NCI-H2196 treated with DMSO at 0.1 percent for 48 hours (cell line): ENCODE measurements at regions not wholly inside any gene's neighbourhood (a gene's known extent, or its start where the extent isn't known, plus 50 kb on each side); places are given as distances from the start of the nearest gene placed in this dataset.
"Not testable (repeated sequence)": the region's sequence is repeated elsewhere in the genome, so short reads cannot be mapped to it uniquely, and the experiment has no call there.

ENCODE experiments used
- DNase-seq: peaks from one replicate; lab custom pipeline; 2025; ENCODE audit not compliant: unreplicated experiment; lab: John Stamatoyannopoulos, UW

DNA sequence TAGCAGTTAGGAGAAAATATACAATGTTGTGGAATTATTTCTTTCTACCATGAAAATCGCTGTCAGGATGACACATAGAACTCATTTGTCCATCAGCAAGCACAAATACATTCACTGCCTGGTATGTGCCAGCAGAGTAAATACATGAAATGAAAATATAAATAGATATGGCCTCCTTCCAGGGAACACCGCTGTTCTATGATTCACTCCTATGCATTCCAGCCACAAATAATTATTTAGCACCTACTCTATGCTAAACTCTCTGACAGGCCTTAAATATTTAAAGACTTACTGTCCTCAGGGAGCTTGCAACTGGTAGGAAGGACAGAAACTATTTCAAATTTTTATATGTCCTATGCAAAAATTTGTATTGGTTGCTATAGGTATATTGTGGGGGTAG, 975.0 kb upstream of the NCAM2 start:
- no peak for DNase-seq

GRCh38 chr21:20024741-20025140, 973.5 kb upstream of the NCAM2 start:
- no peak for DNase-seq

GRCh38 chr21:20026543-20026942, 971.7 kb upstream of the NCAM2 start:
- no peak for DNase-seq

- DNase-seq = no peak
These were observed 967.8 kb upstream of the NCAM2 start for GRCh38 chr21:20030390-20030789.

GRCh38 chr21:20031807-20032206, 966.4 kb upstream of the NCAM2 start:
- no peak for DNase-seq

DNA sequence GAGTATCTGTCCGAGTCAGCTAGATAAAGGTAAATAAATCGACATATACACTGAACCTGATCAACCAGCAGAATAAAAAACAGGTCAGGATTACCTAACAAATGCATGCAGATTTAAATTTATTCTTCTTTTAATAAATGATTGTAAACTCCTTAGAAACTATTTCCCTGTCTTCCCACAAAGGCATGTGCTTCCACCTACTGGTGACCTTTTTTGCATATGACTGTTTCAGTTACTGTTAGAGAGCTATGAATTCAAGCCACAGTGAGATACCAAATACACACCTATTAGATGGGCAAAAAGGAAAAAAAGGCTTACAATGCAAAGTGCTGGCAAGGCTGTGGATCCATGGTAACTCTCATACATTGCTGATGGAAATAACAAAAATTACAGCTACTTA, 957.4 kb upstream of the NCAM2 start:
- DNase-seq = no peak

- no peak for DNase-seq
These were observed 953.0 kb upstream of the NCAM2 start for GRCh38 chr21:20045197-20045596.

DNA sequence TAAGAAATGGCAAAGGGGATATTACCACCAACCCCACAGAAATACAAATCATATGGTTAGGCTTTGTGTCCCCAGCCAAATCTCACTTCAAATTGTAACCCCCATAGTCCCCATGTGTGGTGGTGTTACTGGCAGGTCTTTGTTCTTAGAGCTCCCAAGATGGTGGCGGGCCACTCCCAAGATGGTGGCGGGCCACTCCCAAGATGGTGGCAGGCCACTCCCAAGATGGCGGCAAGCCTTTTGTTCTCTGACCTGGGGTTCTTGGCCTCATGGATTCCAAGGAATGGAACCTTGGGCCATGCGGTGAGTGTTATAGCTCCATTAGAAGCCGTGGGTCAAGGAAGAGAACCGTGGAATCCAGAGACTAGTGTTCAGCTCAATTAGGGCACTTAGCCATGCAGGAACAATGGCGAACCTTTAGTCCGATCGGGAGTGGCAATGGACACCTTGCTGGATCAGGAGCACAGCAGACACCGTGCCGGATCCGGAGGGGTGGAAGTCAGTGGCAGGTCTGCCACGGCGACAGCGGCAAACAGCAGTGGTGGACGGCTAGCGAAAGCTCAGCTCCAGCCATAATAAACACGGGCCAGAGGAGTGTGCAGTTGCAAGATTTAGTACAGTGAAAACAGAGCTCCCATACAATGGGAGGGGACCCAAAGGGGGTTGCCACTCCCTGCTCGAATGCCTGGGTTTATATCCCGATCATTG, 949.9 kb upstream of the NCAM2 start:
- not testable (repeated sequence) for DNase-seq

DNA sequence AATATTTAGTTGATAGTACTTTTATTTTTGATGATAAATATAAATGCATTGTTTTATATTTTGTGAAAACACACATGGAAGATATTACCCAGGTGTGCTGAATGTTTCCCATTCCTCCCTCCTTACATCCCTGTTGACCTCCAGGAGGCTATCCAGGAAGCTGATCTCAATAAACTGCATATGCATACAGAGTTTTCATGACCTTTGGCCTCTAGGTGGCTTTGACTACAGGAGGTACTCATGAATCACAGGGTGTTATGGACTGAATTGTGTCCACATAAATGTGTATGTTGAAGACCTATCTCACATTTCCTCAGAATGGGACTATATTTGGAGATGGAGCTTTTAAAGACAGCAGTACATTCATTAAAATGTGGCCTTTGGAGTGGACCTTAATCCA, 914.9 kb upstream of the NCAM2 start:
- no peak for DNase-seq

GRCh38 chr21:20083925-20084324, 914.3 kb upstream of the NCAM2 start:
- DNase-seq = no peak

GRCh38 chr21:20086508-20086907, 911.7 kb upstream of the NCAM2 start:
- DNase-seq = no peak

DNA sequence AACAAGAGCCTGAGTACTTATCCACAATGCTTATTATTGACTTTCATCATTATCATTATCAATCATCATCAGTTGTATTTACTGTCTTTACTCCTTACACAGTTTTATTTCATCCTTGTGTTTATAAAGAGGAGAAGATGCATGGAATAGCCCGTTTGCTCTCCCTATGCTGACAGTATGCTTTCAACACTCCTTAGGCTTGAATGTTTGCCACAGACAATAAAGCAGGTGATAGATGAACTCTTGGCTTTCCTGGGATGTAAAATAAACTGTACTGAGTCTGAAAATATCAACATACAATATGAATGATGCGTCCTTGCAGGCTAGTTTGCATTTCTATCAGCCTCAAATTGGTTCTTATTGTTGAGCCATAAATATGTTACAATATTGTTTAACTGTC, 891.8 kb upstream of the NCAM2 start:
- no peak for DNase-seq

- no peak for DNase-seq
These were observed 890.2 kb upstream of the NCAM2 start for GRCh38 chr21:20108016-20108415.

GRCh38 chr21:20108976-20109540, 889.2 kb upstream of the NCAM2 start:
- no peak for DNase-seq

DNA sequence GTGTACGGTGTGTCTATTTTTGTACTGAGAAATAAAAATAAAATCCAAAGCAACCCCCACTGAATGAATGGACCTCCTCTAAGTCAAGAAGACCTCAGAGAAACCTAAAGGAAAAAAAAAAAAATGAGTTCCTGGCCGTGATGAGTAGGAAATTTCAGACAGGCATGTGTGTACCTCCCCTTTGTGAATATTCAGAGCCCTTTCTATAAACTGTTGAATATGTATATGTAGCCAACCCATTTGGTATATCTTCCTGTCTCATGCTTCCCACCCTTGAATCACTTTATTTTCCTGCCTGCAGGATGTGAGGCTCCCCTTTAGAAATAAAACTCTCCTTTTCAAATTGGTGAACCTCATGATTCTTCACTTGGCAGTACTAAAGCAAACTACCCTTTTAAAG, 887.8 kb upstream of the NCAM2 start:
- DNase-seq = no peak

GRCh38 chr21:20151741-20152140, 846.5 kb upstream of the NCAM2 start:
- DNase-seq = no peak

DNA sequence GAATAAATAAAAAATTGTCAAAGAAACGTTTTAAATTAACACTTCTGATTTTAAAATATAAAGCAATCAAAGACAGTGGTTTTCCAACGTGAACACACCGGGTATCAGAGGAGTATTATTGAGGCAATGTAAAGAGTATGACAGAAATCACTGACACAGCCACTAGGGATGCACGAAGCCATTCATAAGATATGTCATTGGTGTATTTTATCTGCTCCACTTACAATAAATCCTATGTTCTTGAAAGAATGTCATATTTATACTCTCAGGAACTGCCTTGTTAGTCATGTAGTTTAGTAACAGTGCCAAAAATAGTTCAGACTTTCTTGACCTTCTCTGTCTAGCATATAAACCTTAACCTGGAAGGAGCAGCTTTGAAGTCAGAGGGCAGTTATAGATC, 835.0 kb upstream of the NCAM2 start:
- no peak for DNase-seq

GRCh38 chr21:20167059-20167458, 831.1 kb upstream of the NCAM2 start:
- no peak for DNase-seq

- no peak for DNase-seq
These were observed 828.2 kb upstream of the NCAM2 start for GRCh38 chr21:20169812-20170576.

DNA sequence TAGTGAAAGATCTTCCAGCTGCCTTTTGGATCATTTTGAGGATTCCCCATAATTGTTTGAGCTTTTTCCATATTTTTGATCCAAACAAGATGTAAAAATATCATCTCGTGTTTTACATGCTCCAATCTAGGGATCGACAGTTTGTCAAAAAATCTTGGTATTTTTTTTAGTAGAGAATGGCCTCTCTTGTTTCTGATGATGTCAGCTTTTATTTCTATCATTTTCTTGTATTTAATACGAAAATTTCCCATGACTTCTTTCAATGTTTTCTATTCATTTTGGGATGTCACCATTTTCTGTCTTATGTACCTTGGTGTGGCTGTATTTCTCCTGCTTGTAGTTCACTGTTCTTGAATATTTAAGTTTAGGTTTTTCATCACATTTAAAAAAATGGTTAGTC, 812.0 kb upstream of the NCAM2 start:
- DNase-seq = no peak

- no peak for DNase-seq
These were observed 811.2 kb upstream of the NCAM2 start for GRCh38 chr21:20187028-20187427.

DNA sequence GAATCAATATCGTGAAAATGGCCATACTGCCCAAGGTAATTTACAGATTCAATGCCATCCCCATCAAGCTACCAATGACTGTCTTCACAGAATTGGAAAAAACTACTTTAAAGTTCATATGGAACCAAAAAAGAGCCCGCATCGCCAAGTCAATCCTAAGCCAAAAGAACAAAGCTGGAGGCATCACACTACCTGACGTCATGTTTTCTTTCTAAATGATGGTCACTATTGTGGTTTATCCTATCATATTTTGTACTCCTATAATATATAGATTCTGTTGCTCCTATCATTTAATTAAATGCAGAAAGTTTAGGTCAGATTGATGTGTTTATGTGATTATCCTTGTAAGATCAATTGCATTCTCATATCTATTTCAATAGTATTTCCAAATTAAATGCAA, 796.9 kb upstream of the NCAM2 start:
- not testable (repeated sequence) for DNase-seq
